ENCODE measurements at regions not wholly inside any gene's neighbourhood (a gene's known extent, or its start where the extent isn't known, plus 50 kb on each side); places are given as distances from the start of the nearest gene placed in this dataset.

GRCh38 chr10:130648807-130649206, 512.6 kb downstream of the GLRX3 start:
- H3K4me2 ChIP-seq (ENCODE audit: control insufficient read depth, extremely low read depth, insufficient read depth, low read depth, low read length), result no peak overlapping the region
- no peaks in the 10 kb centered on the region for H3K4me1 ChIP-seq (ENCODE audit: control insufficient read depth, extremely low read depth, insufficient read depth, low read length)
- no peak overlapping the region for H3K9ac ChIP-seq (ENCODE audit: control insufficient read depth, extremely low read depth, insufficient read depth, low read length)
- H3K27ac ChIP-seq (ENCODE audit: control insufficient read depth, insufficient read depth, low read length), result no peak overlapping the region
- H3K9me1 ChIP-seq (ENCODE audit: control insufficient read depth, extremely low read depth, insufficient read depth, low read length), result no peaks in the 10 kb centered on the region
- H2AFZ ChIP-seq (ENCODE audit: control insufficient read depth, low read length), result no peak overlapping the region
- H3K27me3 ChIP-seq (ENCODE audit: control insufficient read depth, extremely low read depth, insufficient read depth, low read length), result no peaks in the 10 kb centered on the region
- no peak overlapping the region for H3K4me3 ChIP-seq (ENCODE audit: control insufficient read depth in 2 of 3, extremely low read depth in 1 of 3, insufficient read depth in 2 of 3, low read depth in 1 of 3, low read length in 3 of 3)
- dilution Hi-C loops (cut with MboI; ENCODE audit: extremely low pct_ligation_motif_present, low sequenced_read_pairs), result no loop called here
- no peaks in the 10 kb centered on the region for H3K79me2 ChIP-seq (ENCODE audit: control insufficient read depth, insufficient read depth, low read length)
- H4K20me1 ChIP-seq (ENCODE audit: control insufficient read depth, extremely low read depth, insufficient read depth, low read length), result no peaks in the 10 kb centered on the region
- FAIRE-seq, result no peak
- peaks cover 6% of the 10 kb centered on the region for H3K9me3 ChIP-seq (ENCODE audit: control insufficient read depth, low read depth, low read length)
- DNase-seq (ENCODE audit: low read depth, low spot score), result no peak
- no peaks in the 10 kb centered on the region for H3K36me3 ChIP-seq (ENCODE audit: control insufficient read depth in 2 of 2, extremely low read depth in 1 of 2, insufficient read depth in 2 of 2, low read length in 2 of 2)
- TF ChIP-seq CTCF (optimal IDR thresholded peaks at IDR 0.05 in 1 of 3, IDR thresholded peaks at IDR 0.05 in 1 of 3, conservative IDR thresholded peaks at IDR 0.05 in 1 of 3; ENCODE audit: extremely low read depth in 1 of 3, insufficient read depth in 2 of 3, low read length in 3 of 3) (no peak), EZH2 (IDR thresholded peaks at IDR 0.05; ENCODE audit: low read length) (no peak)

- TF ChIP-seq EZH2 (IDR thresholded peaks at IDR 0.05; ENCODE audit: low read length) (no peak), CTCF (optimal IDR thresholded peaks at IDR 0.05 in 1 of 3, IDR thresholded peaks at IDR 0.05 in 1 of 3, conservative IDR thresholded peaks at IDR 0.05 in 1 of 3; ENCODE audit: extremely low read depth in 1 of 3, insufficient read depth in 2 of 3, low read length in 3 of 3) (no peak)
- DNase-seq (ENCODE audit: low read depth, low spot score) (no peak), FAIRE-seq (no peak)
- dilution Hi-C loops (cut with MboI; ENCODE audit: extremely low pct_ligation_motif_present, low sequenced_read_pairs), result no loop called here
- H3K79me2 ChIP-seq (ENCODE audit: control insufficient read depth, insufficient read depth, low read length), result no peaks in the 10 kb centered on the region
- H3K9me1 ChIP-seq (ENCODE audit: control insufficient read depth, extremely low read depth, insufficient read depth, low read length), result no peaks in the 10 kb centered on the region
- no peak overlapping the region for H2AFZ ChIP-seq (ENCODE audit: control insufficient read depth, low read length)
- H3K9ac ChIP-seq (ENCODE audit: control insufficient read depth, extremely low read depth, insufficient read depth, low read length), result no peak overlapping the region
- no peaks in the 10 kb centered on the region for H3K27me3 ChIP-seq (ENCODE audit: control insufficient read depth, extremely low read depth, insufficient read depth, low read length)
- no peak overlapping the region for H3K4me2 ChIP-seq (ENCODE audit: control insufficient read depth, extremely low read depth, insufficient read depth, low read depth, low read length)
- no peak overlapping the region for H3K27ac ChIP-seq (ENCODE audit: control insufficient read depth, insufficient read depth, low read length)
- H3K36me3 ChIP-seq (ENCODE audit: control insufficient read depth in 2 of 2, extremely low read depth in 1 of 2, insufficient read depth in 2 of 2, low read length in 2 of 2), result no peaks in the 10 kb centered on the region
- H4K20me1 ChIP-seq (ENCODE audit: control insufficient read depth, extremely low read depth, insufficient read depth, low read length), result no peaks in the 10 kb centered on the region
- H3K4me3 ChIP-seq (ENCODE audit: control insufficient read depth in 2 of 3, extremely low read depth in 1 of 3, insufficient read depth in 2 of 3, low read depth in 1 of 3, low read length in 3 of 3), result no peak overlapping the region
- H3K4me1 ChIP-seq (ENCODE audit: control insufficient read depth, extremely low read depth, insufficient read depth, low read length), result no peaks in the 10 kb centered on the region
- H3K9me3 ChIP-seq (ENCODE audit: control insufficient read depth, low read depth, low read length), result peaks cover 8% of the 10 kb centered on the region
Measured at GRCh38 chr10:130652544-130652943, 516.4 kb downstream of the GLRX3 start.
